Loucy (cell line): ENCODE measurements at regions not wholly inside any gene's neighbourhood (a gene's known extent, or its start where the extent isn't known, plus 50 kb on each side); places are given as distances from the start of the nearest gene placed in this dataset.

Experiments used
- EZH2phosphoT487 ChIP-seq: fragments of 200-600 bp; IDR thresholded peaks from 2 replicates; pipeline ENCODE4 v1.6.1; 2018; ENCODE audit warnings: antibody characterized with exemption, mild to moderate bottlenecking, moderate library complexity, borderline replicate concordance
- TF ChIP-seq, protein P1 (sequence below): fragments of 200-600 bp; sonication (generic); conservative IDR thresholded peaks from 2 replicates; pipeline ENCODE4 v1.5.1; 2014; ENCODE audit warnings: mild to moderate bottlenecking, antibody characterized with exemption, low read length

DNA sequence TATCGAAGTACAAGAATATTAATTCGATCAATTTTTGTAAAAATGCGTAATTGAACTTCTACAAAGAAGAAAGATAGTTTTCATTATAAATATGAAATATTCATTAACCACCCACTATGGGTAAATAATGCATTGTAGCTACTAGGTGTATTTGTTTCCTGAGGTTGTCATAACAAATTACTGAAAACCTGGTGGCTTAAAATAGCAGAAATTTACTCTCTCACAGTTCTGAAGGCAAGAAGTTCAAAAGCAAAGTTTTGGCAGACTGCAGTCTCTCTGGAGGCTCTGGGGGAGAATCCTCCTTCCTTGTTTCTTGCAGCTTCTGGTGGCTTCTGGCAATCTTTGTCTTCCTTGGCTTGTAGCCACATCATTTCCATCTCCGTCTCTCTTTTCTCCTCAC is 99.2 kb upstream of the MIR17HG start:
- TF ChIP-seq, protein P1, sequence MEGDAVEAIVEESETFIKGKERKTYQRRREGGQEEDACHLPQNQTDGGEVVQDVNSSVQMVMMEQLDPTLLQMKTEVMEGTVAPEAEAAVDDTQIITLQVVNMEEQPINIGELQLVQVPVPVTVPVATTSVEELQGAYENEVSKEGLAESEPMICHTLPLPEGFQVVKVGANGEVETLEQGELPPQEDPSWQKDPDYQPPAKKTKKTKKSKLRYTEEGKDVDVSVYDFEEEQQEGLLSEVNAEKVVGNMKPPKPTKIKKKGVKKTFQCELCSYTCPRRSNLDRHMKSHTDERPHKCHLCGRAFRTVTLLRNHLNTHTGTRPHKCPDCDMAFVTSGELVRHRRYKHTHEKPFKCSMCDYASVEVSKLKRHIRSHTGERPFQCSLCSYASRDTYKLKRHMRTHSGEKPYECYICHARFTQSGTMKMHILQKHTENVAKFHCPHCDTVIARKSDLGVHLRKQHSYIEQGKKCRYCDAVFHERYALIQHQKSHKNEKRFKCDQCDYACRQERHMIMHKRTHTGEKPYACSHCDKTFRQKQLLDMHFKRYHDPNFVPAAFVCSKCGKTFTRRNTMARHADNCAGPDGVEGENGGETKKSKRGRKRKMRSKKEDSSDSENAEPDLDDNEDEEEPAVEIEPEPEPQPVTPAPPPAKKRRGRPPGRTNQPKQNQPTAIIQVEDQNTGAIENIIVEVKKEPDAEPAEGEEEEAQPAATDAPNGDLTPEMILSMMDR, result no peak
- TF ChIP-seq EZH2phosphoT487, result no peak
